ENCODE measurements at regions not wholly inside any gene's neighbourhood (a gene's known extent, or its start where the extent isn't known, plus 50 kb on each side); places are given as distances from the start of the nearest gene placed in this dataset.
A peak's percentile ranks its signal among the peaks of the same experiment; 100 is the strongest.
"Not testable (repeated sequence)": the region's sequence is repeated elsewhere in the genome, so short reads cannot be mapped to it uniquely, and the experiment has no call there.

DNA sequence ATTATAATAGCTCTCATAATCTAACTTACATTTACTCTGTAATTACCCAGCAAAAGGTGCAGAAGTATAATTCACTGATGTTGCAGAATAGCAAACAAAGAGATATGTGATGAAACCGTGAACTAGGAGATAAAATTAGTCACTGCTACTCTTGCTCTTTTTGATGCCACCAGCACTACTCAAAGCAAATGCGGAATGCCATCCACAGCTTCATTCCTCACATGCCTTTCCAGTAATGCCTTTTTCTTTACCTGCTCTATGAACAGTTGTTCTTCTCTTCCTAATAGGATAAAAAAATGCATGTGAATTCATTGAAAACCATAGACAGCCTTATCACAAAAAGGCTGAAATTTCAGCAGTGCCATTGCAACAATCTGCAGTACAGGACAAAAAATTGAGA lies 1129.5 kb downstream of the DIAPH3 start:
- no peak for DNase-seq (ENCODE audit: low read depth, low spot score)
- TF ChIP-seq, protein P1, sequence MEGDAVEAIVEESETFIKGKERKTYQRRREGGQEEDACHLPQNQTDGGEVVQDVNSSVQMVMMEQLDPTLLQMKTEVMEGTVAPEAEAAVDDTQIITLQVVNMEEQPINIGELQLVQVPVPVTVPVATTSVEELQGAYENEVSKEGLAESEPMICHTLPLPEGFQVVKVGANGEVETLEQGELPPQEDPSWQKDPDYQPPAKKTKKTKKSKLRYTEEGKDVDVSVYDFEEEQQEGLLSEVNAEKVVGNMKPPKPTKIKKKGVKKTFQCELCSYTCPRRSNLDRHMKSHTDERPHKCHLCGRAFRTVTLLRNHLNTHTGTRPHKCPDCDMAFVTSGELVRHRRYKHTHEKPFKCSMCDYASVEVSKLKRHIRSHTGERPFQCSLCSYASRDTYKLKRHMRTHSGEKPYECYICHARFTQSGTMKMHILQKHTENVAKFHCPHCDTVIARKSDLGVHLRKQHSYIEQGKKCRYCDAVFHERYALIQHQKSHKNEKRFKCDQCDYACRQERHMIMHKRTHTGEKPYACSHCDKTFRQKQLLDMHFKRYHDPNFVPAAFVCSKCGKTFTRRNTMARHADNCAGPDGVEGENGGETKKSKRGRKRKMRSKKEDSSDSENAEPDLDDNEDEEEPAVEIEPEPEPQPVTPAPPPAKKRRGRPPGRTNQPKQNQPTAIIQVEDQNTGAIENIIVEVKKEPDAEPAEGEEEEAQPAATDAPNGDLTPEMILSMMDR (IDR thresholded peaks at IDR 0.05; ENCODE audit: low read depth, low read length): no peak
- no peak overlapping the region for H3K4me3 ChIP-seq (ENCODE audit: low read depth, low read length)
- in situ Hi-C loops (cut with HindIII; ENCODE audit: low sequenced_read_pairs): no loop called here

DNA sequence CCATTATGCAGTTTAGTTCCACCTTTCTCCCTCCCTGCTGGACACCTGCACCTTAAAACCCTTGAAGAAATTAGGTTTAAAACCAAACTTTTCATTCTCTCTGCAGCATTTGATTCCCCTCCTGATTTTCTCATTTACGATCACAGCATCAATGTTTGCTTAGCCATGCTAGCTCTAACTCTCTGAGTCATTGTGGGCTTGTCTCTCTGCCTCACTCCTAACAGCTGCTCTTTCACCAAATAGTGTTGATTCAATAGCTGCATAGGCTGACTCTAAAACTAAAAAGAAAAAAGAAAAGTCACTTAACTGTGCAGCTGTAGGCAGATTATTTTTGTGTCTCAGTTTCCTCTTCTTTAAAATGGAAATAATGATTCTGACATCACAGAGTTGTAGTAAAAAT lies 1124.9 kb downstream of the DIAPH3 start:
- in situ Hi-C loops (cut with HindIII; ENCODE audit: low sequenced_read_pairs): no loop called here
- TF ChIP-seq, protein P1 (IDR thresholded peaks at IDR 0.05; ENCODE audit: low read depth, low read length): no peak

GRCh38 chr13:59043016-59043415 lies 1120.7 kb downstream of the DIAPH3 start:
- TF ChIP-seq, protein P1 (IDR thresholded peaks at IDR 0.05; ENCODE audit: low read depth, low read length): no peak
- in situ Hi-C loops (cut with HindIII; ENCODE audit: low sequenced_read_pairs): no loop called here
- DNase-seq (ENCODE audit: low read depth, low spot score): peak; percentile 68
- H3K4me3 ChIP-seq (ENCODE audit: low read depth, low read length): no peak overlapping the region

More for the DNA sequence above, 1124.9 kb downstream of the DIAPH3 start:
- H3K4me3 ChIP-seq (ENCODE audit: low read depth, low read length): no peak overlapping the region
- peak; percentile 69 for DNase-seq (ENCODE audit: low read depth, low spot score)

DNA sequence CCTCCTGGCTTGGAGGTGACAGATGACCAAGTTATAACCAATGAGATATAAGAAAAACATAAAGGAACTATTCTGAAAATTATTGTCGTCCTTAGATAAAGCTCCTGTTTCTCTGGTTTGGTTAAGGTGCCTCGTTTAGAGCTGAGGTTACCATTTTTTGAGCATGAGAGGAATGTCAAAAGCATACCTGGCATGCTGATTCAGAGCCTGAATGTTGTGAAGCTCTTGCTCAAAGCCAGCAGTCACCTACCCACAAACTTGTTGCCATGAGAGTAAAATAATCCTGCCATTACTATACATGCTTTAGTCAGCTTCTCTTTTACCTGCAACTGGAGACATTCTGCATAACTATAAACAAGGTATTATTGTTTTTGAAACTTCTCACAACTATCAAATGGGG lies 1116.2 kb downstream of the DIAPH3 start:
- no peak overlapping the region for H3K4me3 ChIP-seq (ENCODE audit: low read depth, low read length)
- no peak for DNase-seq (ENCODE audit: low read depth, low spot score)
- TF ChIP-seq, protein P1 (IDR thresholded peaks at IDR 0.05; ENCODE audit: low read depth, low read length): no peak
- in situ Hi-C loops (cut with HindIII; ENCODE audit: low sequenced_read_pairs): no loop called here

GRCh38 chr13:59061621-59062020 lies 1102.1 kb downstream of the DIAPH3 start:
- DNase-seq (ENCODE audit: low read depth, low spot score): no peak
- TF ChIP-seq, protein P1 (IDR thresholded peaks at IDR 0.05; ENCODE audit: low read depth, low read length): no peak
- in situ Hi-C loops (cut with HindIII; ENCODE audit: low sequenced_read_pairs): no loop called here
- no peak overlapping the region for H3K4me3 ChIP-seq (ENCODE audit: low read depth, low read length)

GRCh38 chr13:59064042-59064441 lies 1099.7 kb downstream of the DIAPH3 start:
- no peak for DNase-seq (ENCODE audit: low read depth, low spot score)
- TF ChIP-seq, protein P1 (IDR thresholded peaks at IDR 0.05; ENCODE audit: low read depth, low read length): no peak
- H3K4me3 ChIP-seq (ENCODE audit: low read depth, low read length): no peak overlapping the region
- in situ Hi-C loops (cut with HindIII; ENCODE audit: low sequenced_read_pairs): no loop called here

GRCh38 chr13:59076386-59076785 lies 1087.3 kb downstream of the DIAPH3 start:
- DNase-seq (ENCODE audit: low read depth, low spot score); in situ Hi-C loops (cut with HindIII; ENCODE audit: low sequenced_read_pairs): not testable (repeated sequence)

More at GRCh38 chr13:59076386-59076785, 1087.3 kb downstream of the DIAPH3 start:
- H3K4me3 ChIP-seq (ENCODE audit: low read depth, low read length): not testable (repeated sequence)
